ENCODE measurements at regions not wholly inside any gene's neighbourhood (a gene's known extent, or its start where the extent isn't known, plus 50 kb on each side); places are given as distances from the start of the nearest gene placed in this dataset.
A peak's percentile ranks its signal among the peaks of the same experiment; 100 is the strongest.

GRCh38 chr9:99400184-99400731 is 178.2 kb downstream of the SEC61B start:
- no peak for DNase-seq (ENCODE audit: low read depth)

GRCh38 chr9:99401680-99402504 is 179.8 kb downstream of the SEC61B start:
- DNase-seq (ENCODE audit: low read depth): no peak

- DNase-seq (ENCODE audit: low read depth): no peak
These were observed 181.3 kb downstream of the SEC61B start for GRCh38 chr9:99403371-99403770.

- no peak for DNase-seq (ENCODE audit: low read depth)
These were observed 183.3 kb downstream of the SEC61B start for GRCh38 chr9:99405359-99405758.

- DNase-seq (ENCODE audit: low read depth): no peak
These were observed 184.9 kb downstream of the SEC61B start for GRCh38 chr9:99406939-99407338.

- DNase-seq (ENCODE audit: low read depth): no peak
These were observed 189.0 kb downstream of the SEC61B start for GRCh38 chr9:99411068-99411467.

GRCh38 chr9:99411479-99412115 is 189.5 kb downstream of the SEC61B start:
- DNase-seq (ENCODE audit: low read depth): no peak

- DNase-seq (ENCODE audit: low read depth): no peak
These were observed 190.5 kb downstream of the SEC61B start for GRCh38 chr9:99412606-99413005.

GRCh38 chr9:99414321-99414720 is 192.2 kb downstream of the SEC61B start:
- no peak for DNase-seq (ENCODE audit: low read depth)

GRCh38 chr9:99415606-99416005 is 193.5 kb downstream of the SEC61B start:
- DNase-seq (ENCODE audit: low read depth): no peak

GRCh38 chr9:99416007-99416406 is 193.9 kb downstream of the SEC61B start:
- DNase-seq (ENCODE audit: low read depth): no peak

- no peak for DNase-seq (ENCODE audit: low read depth)
These were observed 197.0 kb downstream of the SEC61B start for GRCh38 chr9:99419070-99419469.

GRCh38 chr9:99421369-99421768 is 199.3 kb downstream of the SEC61B start:
- DNase-seq (ENCODE audit: low read depth): no peak

GRCh38 chr9:99425124-99425523 is 203.0 kb downstream of the SEC61B start:
- no peak for DNase-seq (ENCODE audit: low read depth)

- no peak for DNase-seq (ENCODE audit: low read depth)
These were observed 204.1 kb downstream of the SEC61B start for GRCh38 chr9:99425923-99426842.

- DNase-seq (ENCODE audit: low read depth): no peak
These were observed 205.2 kb downstream of the SEC61B start for GRCh38 chr9:99427260-99427659.

GRCh38 chr9:99430301-99430700 is 208.2 kb downstream of the SEC61B start:
- DNase-seq (ENCODE audit: low read depth): peak; percentile 65

- peak; percentile 65 for DNase-seq (ENCODE audit: low read depth)
These were observed 209.0 kb downstream of the SEC61B start for GRCh38 chr9:99431103-99431502.

GRCh38 chr9:99432075-99432474 is 210.0 kb downstream of the SEC61B start:
- DNase-seq (ENCODE audit: low read depth): no peak

GRCh38 chr9:99433095-99433494 is 211.0 kb downstream of the SEC61B start:
- no peak for DNase-seq (ENCODE audit: low read depth)

GRCh38 chr9:99433555-99433954 is 211.5 kb downstream of the SEC61B start:
- peak; percentile 51 for DNase-seq (ENCODE audit: low read depth)

GRCh38 chr9:99436616-99437015 is 214.5 kb downstream of the SEC61B start:
- no peak for DNase-seq (ENCODE audit: low read depth)

Measured in non-pigmented ciliary epithelial cell (primary cell).